Glutamatergic neuron (in vitro differentiated cells): ENCODE measurements at regions not wholly inside any gene's neighbourhood (a gene's known extent, or its start where the extent isn't known, plus 50 kb on each side); places are given as distances from the start of the nearest gene placed in this dataset.
A peak's percentile ranks its signal among the peaks of the same experiment; 100 is the strongest.

ENCODE experiments used
- DNase-seq: peaks from one replicate; pipeline ENCODE4 v3.0.0; 2022
- H3K27ac Mint-ChIP-seq: one replicate; pipeline ENCODE4 v1.8.0; 2020; ENCODE audit warnings: mild to moderate bottlenecking, mixed read lengths, inconsistent platforms; ENCODE audit not compliant: unreplicated experiment
- H3K27me3 Mint-ChIP-seq: one replicate; pipeline ENCODE4 v1.8.0; 2020; ENCODE audit warnings: mild to moderate bottlenecking, moderate library complexity, mixed read lengths, inconsistent platforms; ENCODE audit not compliant: unreplicated experiment
- H3K36me3 Mint-ChIP-seq: one replicate; pipeline ENCODE4 v1.8.0; 2020; ENCODE audit warnings: mild to moderate bottlenecking, mixed read lengths, inconsistent platforms; ENCODE audit not compliant: unreplicated experiment
- H3K4me1 Mint-ChIP-seq: one replicate; pipeline ENCODE4 v1.8.0; 2020; ENCODE audit warnings: mild to moderate bottlenecking, low read depth, mixed read lengths, inconsistent platforms; ENCODE audit not compliant: unreplicated experiment
- H3K4me3 Mint-ChIP-seq: one replicate; pipeline ENCODE4 v1.8.0; 2020; ENCODE audit warnings: mild to moderate bottlenecking, mixed read lengths, inconsistent platforms; ENCODE audit not compliant: unreplicated experiment
- H3K9me3 Mint-ChIP-seq: one replicate; pipeline ENCODE4 v1.8.0; 2020; ENCODE audit warnings: mild to moderate bottlenecking, moderate library complexity, mixed read lengths, inconsistent platforms; ENCODE audit not compliant: unreplicated experiment
- TF ChIP-seq, protein P1 (sequence below): fragments of 200-600 bp; sonication (generic); IDR thresholded peaks from one replicate; pipeline ENCODE4 v1.5.0; 2021; ENCODE audit not compliant: partially characterized antibody, unreplicated experiment

DNA sequence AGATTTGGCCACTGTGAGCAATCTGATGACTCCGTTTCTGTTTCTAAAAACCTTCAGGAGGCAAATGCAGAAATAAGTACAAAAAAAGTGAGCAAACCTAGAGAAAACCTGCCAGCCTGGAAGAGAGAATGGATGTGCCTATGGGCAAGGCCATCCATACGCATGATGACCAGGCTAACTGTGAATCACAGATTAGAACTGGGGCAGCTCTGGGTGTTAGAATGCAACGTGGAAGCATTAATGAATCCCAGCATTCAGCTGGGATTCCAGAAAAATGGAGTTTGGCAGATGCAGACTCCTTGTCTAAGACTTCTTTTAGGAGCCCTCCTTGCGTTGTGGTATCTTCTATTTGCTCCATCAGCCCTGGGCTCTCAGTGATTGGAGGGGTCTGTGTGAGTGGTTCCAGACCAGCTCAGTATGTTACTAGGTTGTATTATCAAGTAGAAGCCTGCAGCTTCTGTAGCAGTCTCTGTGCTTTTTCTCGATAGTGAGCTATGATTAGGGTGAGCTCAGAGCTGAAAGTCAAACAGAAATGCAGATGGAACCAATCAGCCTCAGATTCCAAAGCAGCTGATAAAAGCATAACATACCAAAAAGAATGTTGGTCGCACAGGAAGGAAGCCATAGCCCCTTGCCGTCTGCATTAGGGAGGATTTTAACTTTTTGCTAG, 154.0 kb downstream of the PSMG1 start:
- Mint-ChIP-seq H3K27me3 (peaks cover 9% of the 10 kb centered on the region), H3K4me3 (no peak overlapping the region)

DNA sequence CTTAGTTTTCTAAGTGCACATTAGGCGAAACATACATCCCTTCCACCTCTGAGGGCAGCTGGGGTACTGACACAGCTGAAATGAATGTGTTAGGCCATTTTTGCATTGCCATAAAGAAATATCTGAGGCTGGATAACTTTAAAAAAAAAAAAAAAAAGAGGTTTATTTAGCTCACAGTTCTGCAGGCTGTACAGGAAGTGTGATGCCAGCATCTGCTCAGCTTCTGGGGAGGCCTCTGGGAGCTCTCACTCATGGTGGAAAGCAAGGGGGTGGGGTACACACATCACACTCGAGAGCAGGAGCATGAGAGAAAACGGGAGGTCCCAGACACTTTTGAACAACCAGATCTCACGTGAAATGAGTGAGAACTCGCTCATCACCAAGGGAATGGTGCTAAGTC, 158.1 kb downstream of the PSMG1 start:
- TF ChIP-seq, protein P1, sequence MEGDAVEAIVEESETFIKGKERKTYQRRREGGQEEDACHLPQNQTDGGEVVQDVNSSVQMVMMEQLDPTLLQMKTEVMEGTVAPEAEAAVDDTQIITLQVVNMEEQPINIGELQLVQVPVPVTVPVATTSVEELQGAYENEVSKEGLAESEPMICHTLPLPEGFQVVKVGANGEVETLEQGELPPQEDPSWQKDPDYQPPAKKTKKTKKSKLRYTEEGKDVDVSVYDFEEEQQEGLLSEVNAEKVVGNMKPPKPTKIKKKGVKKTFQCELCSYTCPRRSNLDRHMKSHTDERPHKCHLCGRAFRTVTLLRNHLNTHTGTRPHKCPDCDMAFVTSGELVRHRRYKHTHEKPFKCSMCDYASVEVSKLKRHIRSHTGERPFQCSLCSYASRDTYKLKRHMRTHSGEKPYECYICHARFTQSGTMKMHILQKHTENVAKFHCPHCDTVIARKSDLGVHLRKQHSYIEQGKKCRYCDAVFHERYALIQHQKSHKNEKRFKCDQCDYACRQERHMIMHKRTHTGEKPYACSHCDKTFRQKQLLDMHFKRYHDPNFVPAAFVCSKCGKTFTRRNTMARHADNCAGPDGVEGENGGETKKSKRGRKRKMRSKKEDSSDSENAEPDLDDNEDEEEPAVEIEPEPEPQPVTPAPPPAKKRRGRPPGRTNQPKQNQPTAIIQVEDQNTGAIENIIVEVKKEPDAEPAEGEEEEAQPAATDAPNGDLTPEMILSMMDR = no peak
- H3K27ac Mint-ChIP-seq = no peak overlapping the region
- H3K9me3 Mint-ChIP-seq = no peaks in the 10 kb centered on the region
- DNase-seq = no peak
- peaks cover 6% of the 10 kb centered on the region for H3K27me3 Mint-ChIP-seq
- peaks cover 3% of the 10 kb centered on the region for H3K4me1 Mint-ChIP-seq
- no peak overlapping the region for H3K4me3 Mint-ChIP-seq
- H3K36me3 Mint-ChIP-seq = peaks cover 15% of the 10 kb centered on the region

More for the DNA sequence above, 154.0 kb downstream of the PSMG1 start:
- Mint-ChIP-seq H3K27ac (no peak overlapping the region), H3K9me3 (peaks cover 6% of the 10 kb centered on the region), H3K4me1 (peaks cover 6% of the 10 kb centered on the region), H3K36me3 (peaks cover 10% of the 10 kb centered on the region)
- TF ChIP-seq, protein P1 = no peak
- no peak for DNase-seq

DNA sequence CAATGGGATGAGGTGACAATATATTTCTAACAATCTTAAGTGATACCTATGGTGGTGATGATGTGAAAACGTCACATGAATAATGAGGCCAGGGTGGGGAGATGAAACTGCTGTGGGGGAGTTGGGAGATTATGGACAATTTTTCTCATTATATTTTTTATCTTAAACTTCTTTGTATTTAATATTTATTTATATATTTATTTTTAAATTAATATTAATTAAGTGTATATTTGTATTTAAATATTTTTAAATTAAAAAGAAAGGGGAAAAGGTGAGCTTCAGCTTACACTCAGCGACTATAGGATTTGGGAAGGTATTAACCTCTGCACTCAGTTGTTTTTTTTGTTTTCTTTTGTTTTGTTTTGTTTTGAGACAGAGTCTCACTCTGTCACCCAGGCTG, 158.7 kb downstream of the PSMG1 start:
- no peak for DNase-seq
- Mint-ChIP-seq H3K27ac (no peak overlapping the region), H3K4me1 (peaks cover 3% of the 10 kb centered on the region), H3K36me3 (peaks cover 15% of the 10 kb centered on the region), H3K27me3 (peaks cover 6% of the 10 kb centered on the region), H3K9me3 (no peaks in the 10 kb centered on the region), H3K4me3 (no peak overlapping the region)
- TF ChIP-seq, protein P1 = no peak

DNA sequence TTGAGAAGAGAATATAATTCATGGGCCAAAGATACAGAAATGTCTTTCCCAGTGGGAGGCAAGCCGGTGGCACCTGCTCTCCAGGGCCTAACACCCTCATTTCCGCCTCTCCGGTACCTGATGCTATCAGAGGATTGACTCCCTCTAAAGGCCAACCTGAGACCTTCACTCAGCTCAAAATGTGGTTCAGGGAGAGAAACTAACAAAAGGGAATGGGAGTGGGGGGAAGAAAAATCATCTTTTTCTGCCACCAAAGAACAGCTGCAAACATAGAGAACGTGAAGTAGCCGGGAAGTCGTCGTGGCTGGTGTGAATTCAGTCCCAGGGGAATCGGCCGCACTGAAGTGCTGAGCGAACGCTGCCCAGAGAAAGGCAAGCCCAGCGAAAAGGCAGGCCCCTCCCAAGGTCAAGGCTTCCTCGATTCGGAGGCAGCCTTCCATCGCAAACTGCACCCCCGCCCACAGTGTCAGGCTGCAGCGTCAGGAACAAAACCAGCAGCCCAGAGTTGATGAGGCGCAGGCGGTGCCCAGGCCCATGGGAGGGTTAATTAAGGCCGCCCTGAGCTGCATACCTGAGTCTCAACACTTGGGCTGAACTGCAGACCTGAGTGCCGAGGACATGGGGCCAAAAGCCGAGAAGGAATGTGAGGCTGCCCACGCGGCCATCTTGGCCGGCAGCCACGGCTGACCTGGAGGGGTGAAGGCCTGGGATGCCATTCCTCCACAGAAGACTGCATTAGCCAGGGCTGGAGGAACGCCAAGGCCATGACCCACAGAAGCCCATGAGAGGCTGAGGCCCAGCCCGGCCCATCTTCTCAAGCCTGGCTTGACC, 160.2 kb downstream of the PSMG1 start:
- Mint-ChIP-seq H3K4me3 (no peak overlapping the region), H3K36me3 (peaks cover 15% of the 10 kb centered on the region), H3K27me3 (peaks cover 2% of the 10 kb centered on the region), H3K4me1 (peaks cover 3% of the 10 kb centered on the region), H3K9me3 (no peaks in the 10 kb centered on the region), H3K27ac (no peak overlapping the region)
- TF ChIP-seq, protein P1 = peak; percentile 13
- peak; percentile 44 for DNase-seq

DNA sequence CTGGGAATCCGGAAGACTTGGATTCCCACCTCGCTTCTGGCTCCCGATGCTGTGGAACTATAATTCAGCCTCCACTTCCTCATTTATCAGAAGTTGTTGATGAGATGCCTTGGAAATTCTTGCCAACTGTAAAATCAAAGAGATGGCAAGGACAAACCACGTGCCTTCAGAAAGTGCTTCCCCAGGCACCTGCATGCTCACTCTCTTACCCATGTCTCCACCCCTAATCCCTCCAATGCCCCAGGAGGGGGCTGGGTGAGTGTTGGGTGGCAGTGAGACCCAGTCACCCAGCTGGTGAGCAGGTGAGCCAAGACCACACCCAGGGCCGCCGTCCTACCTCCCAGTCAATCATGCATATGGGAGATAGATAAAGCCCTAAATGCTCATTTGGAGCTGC, 160.8 kb downstream of the PSMG1 start:
- DNase-seq = no peak
- Mint-ChIP-seq H3K4me3 (no peak overlapping the region), H3K9me3 (no peaks in the 10 kb centered on the region), H3K36me3 (peaks cover 9% of the 10 kb centered on the region), H3K4me1 (peaks cover 3% of the 10 kb centered on the region), H3K27ac (no peak overlapping the region), H3K27me3 (peaks cover 2% of the 10 kb centered on the region)
- TF ChIP-seq, protein P1 = no peak
